A673 (cell line): ENCODE measurements at regions not wholly inside any gene's neighbourhood (a gene's known extent, or its start where the extent isn't known, plus 50 kb on each side); places are given as distances from the start of the nearest gene placed in this dataset.

Experiments used
- BruUV-seq: library from RNA; stranded (reverse); fragments of 400-500 nt; replicated peaks from 2 replicates; lab custom pipeline; 2021; lab: Mats Ljungman, UMichigan
- CTCF ChIA-PET: fragments of 300-600 bp; sonication (Branson Sonifier 250); formaldehyde crosslinking; loops from one replicate; lab custom pipeline; 2022; ENCODE audit warnings: antibody characterized with exemption; lab: Charles Lee
- POLR2A ChIA-PET: fragments of 300-600 bp; sonication (Branson Sonifier 250); formaldehyde crosslinking; loops from one replicate; lab custom pipeline; 2022; ENCODE audit warnings: antibody characterized with exemption; ENCODE audit not compliant: low non-redundant PET; lab: Charles Lee
- DNase-seq: peaks from one replicate; pipeline ENCODE4 v3.0.0-alpha.2; 2015; ENCODE audit warnings: low spot score
- H3K27ac ChIP-seq: fragments of 200-600 bp; sonication (generic); 2 replicates; pipeline ENCODE4 v1.5.1; 2016; ENCODE audit warnings: mixed run types, low read depth, mild to moderate bottlenecking, mixed read lengths, antibody characterized with exemption, low read length; ENCODE audit not compliant: poor library complexity, severe bottlenecking
- H3K27me3 ChIP-seq: fragments of 200-600 bp; sonication (generic); replicated peaks from 2 replicates; pipeline ENCODE4 v1.6.1; 2017; ENCODE audit warnings: mixed run types, low read depth, mild to moderate bottlenecking, mixed read lengths, antibody characterized with exemption, low read length; ENCODE audit not compliant: insufficient read depth, poor library complexity
- H3K36me3 ChIP-seq: fragments of 200-600 bp; sonication (generic); 2 replicates; pipeline ENCODE4 v1.6.1; 2016; ENCODE audit warnings: mixed run types, mild to moderate bottlenecking, mixed read lengths, antibody characterized with exemption, low read length; ENCODE audit not compliant: insufficient read depth, poor library complexity, severe bottlenecking
- H3K4me1 ChIP-seq: fragments of 200-600 bp; sonication (generic); 2 replicates; pipeline ENCODE4 v1.6.1; 2017; ENCODE audit warnings: mixed run types, mild to moderate bottlenecking, mixed read lengths, antibody characterized with exemption, low read length; ENCODE audit not compliant: insufficient read depth, poor library complexity, severe bottlenecking
- H3K4me3 ChIP-seq: fragments of 200-600 bp; sonication (generic); 2 replicates; pipeline ENCODE4 v1.5.1; 2016; ENCODE audit warnings: low read depth, mixed run types, mild to moderate bottlenecking, mixed read lengths, low read length; ENCODE audit not compliant: poor library complexity, severe bottlenecking
- H3K9me3 ChIP-seq: fragments of 200-600 bp; sonication (generic); 2 replicates; pipeline ENCODE4 v1.6.1; 2016; ENCODE audit warnings: mixed run types, low read depth, mild to moderate bottlenecking, mixed read lengths, antibody characterized with exemption, low read length; ENCODE audit not compliant: poor library complexity, severe bottlenecking
- CTCF ChIP-seq: fragments of 300-800, 200-600 bp; sonication (generic); conservative IDR thresholded peaks from 2 replicates; pipeline ENCODE4 v1.5.1; 2017; ENCODE audit warnings: low read depth, mild to moderate bottlenecking, antibody characterized with exemption, low read length, moderate library complexity, mixed read lengths
- EZH2 ChIP-seq: fragments of 200-600 bp; sonication (generic); IDR thresholded peaks from 2 replicates; pipeline ENCODE4 v1.6.1; 2017; ENCODE audit warnings: borderline replicate concordance, low read depth, mild to moderate bottlenecking, mixed read lengths, antibody characterized with exemption, low read length; ENCODE audit not compliant: poor library complexity, severe bottlenecking
- intact Hi-C: fragments of 100-400 bp; cut with micrococcal nuclease; formaldehyde crosslinking; loops from one replicate; pipeline ENCODE4 v1.10.0; 2022; ENCODE audit not compliant: unreplicated experiment

DNA sequence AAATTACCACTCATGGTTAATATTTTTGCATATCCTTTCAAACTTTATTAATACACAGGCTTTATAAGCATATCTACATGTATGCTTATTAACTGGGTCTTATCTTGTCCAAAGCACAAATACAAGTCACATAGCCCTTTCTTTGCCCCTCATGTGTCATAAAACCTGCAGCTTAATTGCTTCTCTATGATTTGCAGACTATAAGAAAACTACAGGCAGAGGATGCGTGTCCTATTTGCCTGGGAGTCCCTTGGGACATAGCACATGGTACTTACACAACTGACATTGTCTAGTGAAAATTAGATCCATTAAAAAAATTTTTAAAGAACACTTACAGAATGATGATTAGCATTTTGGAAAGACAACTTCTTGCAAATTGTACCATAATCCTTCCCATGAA is 190.5 kb upstream of the PLEKHA5 start:
- TF ChIP-seq EZH2 (no peak), CTCF (no peak)
- H3K27ac ChIP-seq: no peak overlapping the region
- peak; percentile 4 for DNase-seq
- H3K4me1 ChIP-seq: no peaks in the 10 kb centered on the region
- intact Hi-C loops: no loop called here
- H3K27me3 ChIP-seq: no peaks in the 10 kb centered on the region
- POLR2A ChIA-PET: no interaction called here
- no peaks in the 10 kb centered on the region for H3K36me3 ChIP-seq
- H3K9me3 ChIP-seq: no peaks in the 10 kb centered on the region
- CTCF ChIA-PET: no interaction called here
- H3K4me3 ChIP-seq: no peak overlapping the region
- BruUV-seq: no TSS peak

DNA sequence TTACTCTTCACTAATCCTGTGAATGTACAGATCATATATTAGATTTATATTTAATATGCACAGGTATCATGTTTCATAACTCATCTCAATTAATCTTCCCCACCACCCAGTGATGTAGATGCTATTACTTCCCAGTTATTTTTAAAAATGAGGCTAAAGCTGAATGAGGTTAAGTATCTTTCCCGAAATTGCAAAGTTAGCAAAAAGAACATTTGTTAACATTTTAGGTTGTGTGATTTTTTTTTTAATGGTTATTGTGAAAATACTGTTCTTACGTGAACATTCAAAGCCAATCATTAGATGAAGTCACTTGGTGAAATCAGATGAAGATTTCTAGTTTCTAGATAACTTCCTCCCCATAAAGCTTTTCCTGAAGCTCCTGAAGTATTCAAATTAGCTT is 186.9 kb upstream of the PLEKHA5 start:
- DNase-seq: no peak
- CTCF ChIA-PET: no interaction called here

DNA sequence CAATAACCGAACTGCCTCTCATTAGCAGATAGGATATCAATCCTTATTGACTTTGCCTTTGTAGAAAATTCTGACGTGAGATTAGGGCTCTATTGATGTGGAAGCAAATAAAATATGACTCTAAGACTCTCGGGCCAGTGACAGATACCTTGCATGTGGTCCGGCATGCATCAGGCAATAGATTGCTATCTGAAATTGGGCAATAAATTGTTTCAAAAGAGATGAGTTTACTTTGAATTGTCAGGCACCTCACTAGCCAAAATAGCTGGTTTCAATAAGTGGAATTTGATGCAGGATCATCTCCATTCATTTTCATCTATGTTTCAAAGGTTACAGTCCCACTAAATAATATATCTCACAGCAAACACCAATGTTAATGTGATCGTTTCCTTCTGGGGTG is 186.3 kb upstream of the PLEKHA5 start:
- ChIA-PET POLR2A (no interaction called here), CTCF (no interaction called here)
- H3K36me3 ChIP-seq: no peaks in the 10 kb centered on the region
- H3K4me1 ChIP-seq: no peaks in the 10 kb centered on the region
- no peaks in the 10 kb centered on the region for H3K9me3 ChIP-seq
- no peak overlapping the region for H3K4me3 ChIP-seq
- TF ChIP-seq EZH2: no peak
- no peak for TF ChIP-seq CTCF
- H3K27me3 ChIP-seq: no peaks in the 10 kb centered on the region
- no TSS peak for BruUV-seq
- intact Hi-C loops: no loop called here
- H3K27ac ChIP-seq: no peak overlapping the region
- no peak for DNase-seq

More for the DNA sequence above, 186.9 kb upstream of the PLEKHA5 start:
- BruUV-seq: no TSS peak
- H3K27me3 ChIP-seq: no peaks in the 10 kb centered on the region
- intact Hi-C loops: no loop called here
- H3K27ac ChIP-seq: no peak overlapping the region
- no peak overlapping the region for H3K4me3 ChIP-seq
- H3K9me3 ChIP-seq: no peaks in the 10 kb centered on the region
- H3K4me1 ChIP-seq: no peaks in the 10 kb centered on the region
- H3K36me3 ChIP-seq: no peaks in the 10 kb centered on the region
- TF ChIP-seq EZH2: no peak
- TF ChIP-seq CTCF: no peak
- POLR2A ChIA-PET: no interaction called here
